Esophagus mucosa (tissue), 1 donor: ENCODE measurements at regions not wholly inside any gene's neighbourhood (a gene's known extent, or its start where the extent isn't known, plus 50 kb on each side); places are given as distances from the start of the nearest gene placed in this dataset.
"Not testable (repeated sequence)": the region's sequence is repeated elsewhere in the genome, so short reads cannot be mapped to it uniquely, and the experiment has no call there.

Experiments
- ATAC-seq: fragments of 200-7000 bp; cut with Tn5 transposase; one replicate; pipeline ENCODE4 v1.9.1; 2020
- donor health status: DM: yes; HTN: yes; CAD: no.

- no peak for ATAC-seq
Observed at GRCh38 chr7:52571026-52571425, 464.4 kb upstream of the POM121L12 start.

- no peak for ATAC-seq
Observed at GRCh38 chr7:52569151-52569550, 466.3 kb upstream of the POM121L12 start.

- no peak for ATAC-seq
Observed at GRCh38 chr7:52565974-52566373, 469.5 kb upstream of the POM121L12 start.

GRCh38 chr7:52555805-52556204 lies 479.6 kb upstream of the POM121L12 start:
- no peak for ATAC-seq

- no peak for ATAC-seq
Observed at GRCh38 chr7:52547308-52547910, 488.0 kb upstream of the POM121L12 start.

- not testable (repeated sequence) for ATAC-seq
Observed at GRCh38 chr7:52541198-52541765, 494.2 kb upstream of the POM121L12 start.

GRCh38 chr7:52540041-52540440 lies 495.4 kb upstream of the POM121L12 start:
- ATAC-seq = no peak

- ATAC-seq = no peak
Observed at GRCh38 chr7:52539414-52539813, 496.0 kb upstream of the POM121L12 start.

- no peak for ATAC-seq
Observed at GRCh38 chr7:52537051-52537450, 498.4 kb upstream of the POM121L12 start.

- no peak for ATAC-seq
Observed at GRCh38 chr7:52525772-52526341, 509.6 kb upstream of the POM121L12 start.

GRCh38 chr7:52518869-52519268 lies 516.6 kb upstream of the POM121L12 start:
- no peak for ATAC-seq

- ATAC-seq = no peak
Observed at GRCh38 chr7:52512656-52513055, 522.8 kb upstream of the POM121L12 start.

GRCh38 chr7:52507546-52508255 lies 527.7 kb upstream of the POM121L12 start:
- no peak for ATAC-seq

- ATAC-seq = no peak
Observed at GRCh38 chr7:52506325-52506724, 529.1 kb upstream of the POM121L12 start.

GRCh38 chr7:52504561-52504960 lies 530.9 kb upstream of the POM121L12 start:
- no peak for ATAC-seq

- no peak for ATAC-seq
Observed at GRCh38 chr7:52502281-52502680, 533.2 kb upstream of the POM121L12 start.

GRCh38 chr7:52501696-52502095 lies 533.7 kb upstream of the POM121L12 start:
- ATAC-seq = no peak

- ATAC-seq = no peak
Observed at GRCh38 chr7:52500841-52501240, 534.6 kb upstream of the POM121L12 start.

- no peak for ATAC-seq
Observed at GRCh38 chr7:52498366-52498765, 537.1 kb upstream of the POM121L12 start.

GRCh38 chr7:52486267-52486666 lies 549.2 kb upstream of the POM121L12 start:
- ATAC-seq = no peak

GRCh38 chr7:52482076-52482475 lies 553.4 kb upstream of the POM121L12 start:
- ATAC-seq = no peak

GRCh38 chr7:52481571-52481970 lies 553.9 kb upstream of the POM121L12 start:
- no peak for ATAC-seq

GRCh38 chr7:52479990-52480389 lies 555.4 kb upstream of the POM121L12 start:
- no peak for ATAC-seq
